Fibroblast of villous mesenchyme (primary cell): ENCODE measurements at regions not wholly inside any gene's neighbourhood (a gene's known extent, or its start where the extent isn't known, plus 50 kb on each side); places are given as distances from the start of the nearest gene placed in this dataset.

Experiments used
- DNase-seq: peaks from one replicate; pipeline ENCODE4 v3.0.0-alpha.2; 2010; ENCODE audit warnings: low read depth
- H3K4me3 ChIP-seq: 2 replicates; pipeline ENCODE4 v1.5.1; 2011; ENCODE audit warnings: low read depth, mild to moderate bottlenecking, low read length
- CTCF ChIP-seq: IDR thresholded peaks from 2 replicates; pipeline ENCODE4 v1.5.1; 2012; ENCODE audit warnings: low read depth, mild to moderate bottlenecking, low read length; ENCODE audit not compliant: insufficient read depth

- TF ChIP-seq CTCF, result no peak
- H3K4me3 ChIP-seq, result no peak overlapping the region
- DNase-seq, result no peak
Measured at GRCh38 chr1:29835874-29836273, 599.6 kb downstream of the PTPRU start.

GRCh38 chr1:29835406-29835805, 599.1 kb downstream of the PTPRU start:
- TF ChIP-seq CTCF, result no peak
- H3K4me3 ChIP-seq, result no peak overlapping the region
- DNase-seq, result no peak

- H3K4me3 ChIP-seq, result no peak overlapping the region
- DNase-seq, result no peak
Measured at GRCh38 chr1:29833581-29833980, 597.3 kb downstream of the PTPRU start.

GRCh38 chr1:29832936-29833335, 596.6 kb downstream of the PTPRU start:
- DNase-seq, result no peak
- no peak overlapping the region for H3K4me3 ChIP-seq
- no peak for TF ChIP-seq CTCF

More at GRCh38 chr1:29833581-29833980, 597.3 kb downstream of the PTPRU start:
- no peak for TF ChIP-seq CTCF

GRCh38 chr1:29832471-29832870, 596.1 kb downstream of the PTPRU start:
- TF ChIP-seq CTCF, result no peak
- no peak for DNase-seq
- no peak overlapping the region for H3K4me3 ChIP-seq

- no peak overlapping the region for H3K4me3 ChIP-seq
- no peak for TF ChIP-seq CTCF
- DNase-seq, result no peak
Measured at GRCh38 chr1:29831500-29832117, 595.3 kb downstream of the PTPRU start.

GRCh38 chr1:29830916-29831315, 594.6 kb downstream of the PTPRU start:
- TF ChIP-seq CTCF, result no peak
- no peak overlapping the region for H3K4me3 ChIP-seq
- DNase-seq, result no peak
